WTC11 (cell line): ENCODE measurements at regions not wholly inside any gene's neighbourhood (a gene's known extent, or its start where the extent isn't known, plus 50 kb on each side); places are given as distances from the start of the nearest gene placed in this dataset.

ENCODE experiments used
- ATAC-seq: fragments of 200-7000 bp; cut with Tn5 transposase; 2 replicates; pipeline ENCODE4 v1.10.0; 2021; ENCODE audit warnings: mild to moderate bottlenecking, moderate library complexity
- CTCF ChIA-PET: fragments of 300-600 bp; sonication (Branson Sonifier 250); formaldehyde crosslinking; loops from one replicate; lab custom pipeline; 2021; ENCODE audit warnings: antibody characterized with exemption; lab: Charles Lee
- POLR2A ChIA-PET: fragments of 350-600 bp; sonication (Branson Sonifier 250); formaldehyde crosslinking; loops from one replicate; lab custom pipeline; 2021; ENCODE audit warnings: antibody characterized with exemption; lab: Charles Lee
- DNase-seq: peaks from one replicate; pipeline ENCODE4 v3.0.0; 2021; ENCODE audit warnings: low spot score
- H3K27ac Mint-ChIP-seq: 2 replicates; pipeline ENCODE4 v1.8.0; 2021; ENCODE audit warnings: mixed read lengths
- H3K27me3 Mint-ChIP-seq: 2 replicates; pipeline ENCODE4 v1.8.0; 2021; ENCODE audit warnings: low read depth, mild to moderate bottlenecking, moderate library complexity, mixed read lengths
- H3K36me3 Mint-ChIP-seq: 2 replicates; pipeline ENCODE4 v1.8.0; 2021; ENCODE audit warnings: mixed read lengths
- H3K4me1 Mint-ChIP-seq: 2 replicates; pipeline ENCODE4 v1.8.0; 2022; ENCODE audit warnings: mixed read lengths
- H3K4me3 Mint-ChIP-seq: 2 replicates; pipeline ENCODE4 v1.8.0; 2021; ENCODE audit warnings: mild to moderate bottlenecking, moderate library complexity, mixed read lengths
- H3K9me3 Mint-ChIP-seq: 2 replicates; pipeline ENCODE4 v1.8.0; 2021; ENCODE audit warnings: mixed read lengths
- AFF4 ChIP-seq: sonication (generic); formaldehyde crosslinking; IDR thresholded peaks from 2 replicates; pipeline ENCODE4 v1.8.1; 2023; ENCODE audit warnings: mild to moderate bottlenecking, missing genetic modification reagents, borderline replicate concordance
- ATF3 ChIP-seq: sonication (generic); formaldehyde crosslinking; conservative IDR thresholded peaks from 2 replicates; pipeline ENCODE4 v1.8.1; 2022; ENCODE audit warnings: mild to moderate bottlenecking, missing genetic modification reagents
- CBFB ChIP-seq: sonication (generic); formaldehyde crosslinking; IDR thresholded peaks from 2 replicates; pipeline ENCODE4 v1.8.1; 2022; ENCODE audit warnings: mild to moderate bottlenecking, low read depth, missing genetic modification reagents
- CREB1 ChIP-seq: sonication (generic); formaldehyde crosslinking; IDR thresholded peaks from 2 replicates; pipeline ENCODE4 v1.8.0; 2023; ENCODE audit warnings: mild to moderate bottlenecking, missing genetic modification reagents
- CREM ChIP-seq: sonication (generic); formaldehyde crosslinking; IDR thresholded peaks from 2 replicates; pipeline ENCODE4 v1.8.1; 2022; ENCODE audit warnings: mild to moderate bottlenecking, missing genetic modification reagents, moderate library complexity
- E2F4 ChIP-seq: sonication (generic); formaldehyde crosslinking; IDR thresholded peaks from 2 replicates; pipeline ENCODE4 v1.8.1; 2022; ENCODE audit warnings: low read depth, mild to moderate bottlenecking, moderate library complexity, missing genetic modification reagents, borderline replicate concordance
- ESRRA ChIP-seq: sonication (generic); formaldehyde crosslinking; IDR thresholded peaks from 2 replicates; pipeline ENCODE4 v1.8.1; 2022; ENCODE audit warnings: mild to moderate bottlenecking, missing genetic modification reagents, borderline replicate concordance
- JUN ChIP-seq: sonication (generic); formaldehyde crosslinking; IDR thresholded peaks from 2 replicates; pipeline ENCODE4 v1.8.0; 2023; ENCODE audit warnings: mild to moderate bottlenecking, missing genetic modification reagents
- KAT7 ChIP-seq: sonication (generic); formaldehyde crosslinking; IDR thresholded peaks from 2 replicates; pipeline ENCODE4 v1.8.1; 2023; ENCODE audit warnings: missing genetic modification reagents, mild to moderate bottlenecking, borderline replicate concordance
- MAX ChIP-seq: sonication (generic); formaldehyde crosslinking; IDR thresholded peaks from 2 replicates; pipeline ENCODE4 v1.8.0; 2022; ENCODE audit warnings: mild to moderate bottlenecking, missing genetic modification reagents
- NFATC4 ChIP-seq: fragments of 250-450 bp; sonication (Bioruptor Pico); IDR thresholded peaks from 2 replicates; pipeline ENCODE4 v1.9.0; 2021; ENCODE audit warnings: mild to moderate bottlenecking
- NFYB ChIP-seq: sonication (generic); formaldehyde crosslinking; conservative IDR thresholded peaks from 2 replicates; pipeline ENCODE4 v1.8.0; 2022; ENCODE audit warnings: low read depth, missing genetic modification reagents
- NR3C1 ChIP-seq: sonication (generic); formaldehyde crosslinking; conservative IDR thresholded peaks from 2 replicates; pipeline ENCODE4 v1.8.1; 2023; ENCODE audit warnings: low read depth, mild to moderate bottlenecking, missing genetic modification reagents
- PRDM15 ChIP-seq: sonication (generic); formaldehyde crosslinking; IDR thresholded peaks from 2 replicates; pipeline ENCODE4 v1.8.0; 2022; ENCODE audit warnings: missing genetic modification reagents
- SP1 ChIP-seq: sonication (generic); formaldehyde crosslinking; conservative IDR thresholded peaks from 2 replicates; pipeline ENCODE4 v1.8.1; 2022; ENCODE audit warnings: missing genetic modification reagents
- TCF7 ChIP-seq: sonication (generic); formaldehyde crosslinking; IDR thresholded peaks from 2 replicates; pipeline ENCODE4 v1.8.0; 2022; ENCODE audit warnings: mild to moderate bottlenecking, low read depth, missing genetic modification reagents, moderate library complexity
- TEAD1 ChIP-seq: sonication (generic); formaldehyde crosslinking; IDR thresholded peaks from 2 replicates; pipeline ENCODE4 v1.8.0; 2022; ENCODE audit warnings: mild to moderate bottlenecking, missing genetic modification reagents
- TP53 ChIP-seq: sonication (generic); formaldehyde crosslinking; IDR thresholded peaks from 2 replicates; pipeline ENCODE4 v1.8.1; 2023; ENCODE audit warnings: mild to moderate bottlenecking, missing genetic modification reagents
- ZBTB21 ChIP-seq: sonication (generic); formaldehyde crosslinking; IDR thresholded peaks from 2 replicates; pipeline ENCODE4 v1.8.1; 2023; ENCODE audit warnings: mild to moderate bottlenecking, missing genetic modification reagents, borderline replicate concordance
- ZNF138 ChIP-seq: sonication (generic); formaldehyde crosslinking; conservative IDR thresholded peaks from 2 replicates; pipeline ENCODE4 v1.8.1; 2022; ENCODE audit warnings: mild to moderate bottlenecking, moderate library complexity, missing genetic modification reagents
- ZNF263 ChIP-seq: sonication (generic); formaldehyde crosslinking; IDR thresholded peaks from 2 replicates; pipeline ENCODE4 v1.8.1; 2022; ENCODE audit warnings: low read depth, mild to moderate bottlenecking, moderate library complexity, missing genetic modification reagents
- ZNF416 ChIP-seq: fragments of 250-450 bp; sonication (Bioruptor Pico); IDR thresholded peaks from 2 replicates; pipeline ENCODE4 v1.9.0; 2021; ENCODE audit warnings: mild to moderate bottlenecking, inconsistent platforms
- ZNF425 ChIP-seq: fragments of 250-450 bp; sonication (Bioruptor Pico); conservative IDR thresholded peaks from 2 replicates; pipeline ENCODE4 v1.9.0; 2021; ENCODE audit warnings: mild to moderate bottlenecking

- TF ChIP-seq ZNF425 (CRISPR knock-in tag) (no peak), NFYB (no peak), AFF4 (CRISPR knock-in tag) (no peak), TEAD1 (CRISPR knock-in tag) (no peak), TP53 (CRISPR knock-in tag) (no peak), NFATC4 (CRISPR knock-in tag) (no peak), NR3C1 (no peak), CREB1 (CRISPR knock-in tag) (no peak), PRDM15 (CRISPR knock-in tag) (no peak), MAX (CRISPR knock-in tag) (no peak)
These were observed 337.2 kb upstream of the CDH6 start (continued) for GRCh38 chr5:30856242-30856641.

- ChIA-PET POLR2A (no interaction called here), CTCF (no interaction called here)
- H3K9me3 Mint-ChIP-seq = no peaks in the 10 kb centered on the region
- no peaks in the 10 kb centered on the region for H3K27me3 Mint-ChIP-seq
- DNase-seq (no peak), ATAC-seq (no peak)
- H3K27ac Mint-ChIP-seq = no peak overlapping the region
- H3K4me3 Mint-ChIP-seq = no peak overlapping the region
- no peak for TF ChIP-seq CREM (CRISPR knock-in tag)
- no peak for TF ChIP-seq ESRRA (CRISPR knock-in tag)
- TF ChIP-seq CBFB (CRISPR knock-in tag) = no peak
- TF ChIP-seq SP1 (CRISPR knock-in tag) = no peak
- no peak for TF ChIP-seq ATF3 (CRISPR knock-in tag)
- TF ChIP-seq ZNF138 (CRISPR knock-in tag) = no peak
- no peak for TF ChIP-seq ZBTB21 (CRISPR knock-in tag)
- TF ChIP-seq ZNF416 (CRISPR knock-in tag) = no peak
- no peak for TF ChIP-seq NFATC4 (CRISPR knock-in tag)
- no peak for TF ChIP-seq KAT7
- TF ChIP-seq ZNF263 (CRISPR knock-in tag) = no peak
- no peak for TF ChIP-seq TCF7 (CRISPR knock-in tag)
- TF ChIP-seq JUN (CRISPR knock-in tag) = no peak
- no peak for TF ChIP-seq E2F4 (CRISPR knock-in tag)
- peaks cover 8% of the 10 kb centered on the region for H3K4me1 Mint-ChIP-seq
- H3K36me3 Mint-ChIP-seq = no peaks in the 10 kb centered on the region
These were observed 340.3 kb upstream of the CDH6 start for GRCh38 chr5:30853158-30853557.
